Fibroblast of lung (primary cell): ENCODE measurements at regions not wholly inside any gene's neighbourhood (a gene's known extent, or its start where the extent isn't known, plus 50 kb on each side); places are given as distances from the start of the nearest gene placed in this dataset.

Source experiments
- EZH2 ChIP-seq: IDR thresholded peaks from 2 replicates; pipeline ENCODE4 v1.5.1; 2012; ENCODE audit warnings: low read length, control low read depth, mild to moderate bottlenecking; ENCODE audit errors: missing control alignments
- TF ChIP-seq, protein P1 (sequence below), 2 donors: IDR thresholded peaks in 1 of 2; conservative IDR thresholded peaks in 1 of 2; 1 replicate in 1 of 2; 2 replicates in 1 of 2; pipeline ENCODE4 v1.5.1; 2011 to 2012; ENCODE audit warnings: low read length in 2 of 2, control low read depth in 1 of 2, inconsistent platforms in 1 of 2, low read depth in 1 of 2, mild to moderate bottlenecking in 1 of 2

DNA sequence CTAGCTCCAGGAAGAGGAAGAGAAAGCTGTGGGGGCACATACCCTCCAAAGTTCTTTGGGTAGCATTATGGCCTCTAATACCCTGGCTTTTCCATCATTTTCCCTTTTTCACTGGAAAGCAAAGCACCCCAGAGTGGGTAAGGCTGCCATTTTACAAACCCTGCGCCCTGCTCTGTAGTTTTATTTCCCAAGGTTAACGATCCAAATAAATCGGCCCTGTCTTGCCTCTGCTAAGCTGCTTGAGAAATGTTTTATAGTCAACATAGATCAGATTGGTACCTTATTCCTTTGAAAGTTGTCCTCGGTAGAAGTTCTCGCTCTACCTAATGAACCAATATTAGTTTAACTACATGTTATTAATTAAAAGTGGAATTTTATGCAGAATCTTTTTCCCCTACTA is 328.2 kb downstream of the NPIPA8 start:
- TF ChIP-seq, protein P1, sequence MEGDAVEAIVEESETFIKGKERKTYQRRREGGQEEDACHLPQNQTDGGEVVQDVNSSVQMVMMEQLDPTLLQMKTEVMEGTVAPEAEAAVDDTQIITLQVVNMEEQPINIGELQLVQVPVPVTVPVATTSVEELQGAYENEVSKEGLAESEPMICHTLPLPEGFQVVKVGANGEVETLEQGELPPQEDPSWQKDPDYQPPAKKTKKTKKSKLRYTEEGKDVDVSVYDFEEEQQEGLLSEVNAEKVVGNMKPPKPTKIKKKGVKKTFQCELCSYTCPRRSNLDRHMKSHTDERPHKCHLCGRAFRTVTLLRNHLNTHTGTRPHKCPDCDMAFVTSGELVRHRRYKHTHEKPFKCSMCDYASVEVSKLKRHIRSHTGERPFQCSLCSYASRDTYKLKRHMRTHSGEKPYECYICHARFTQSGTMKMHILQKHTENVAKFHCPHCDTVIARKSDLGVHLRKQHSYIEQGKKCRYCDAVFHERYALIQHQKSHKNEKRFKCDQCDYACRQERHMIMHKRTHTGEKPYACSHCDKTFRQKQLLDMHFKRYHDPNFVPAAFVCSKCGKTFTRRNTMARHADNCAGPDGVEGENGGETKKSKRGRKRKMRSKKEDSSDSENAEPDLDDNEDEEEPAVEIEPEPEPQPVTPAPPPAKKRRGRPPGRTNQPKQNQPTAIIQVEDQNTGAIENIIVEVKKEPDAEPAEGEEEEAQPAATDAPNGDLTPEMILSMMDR (conservative IDR thresholded peaks at IDR 0.05 in 1 of 2, IDR thresholded peaks at IDR 0.05 in 1 of 2; ENCODE audit: low read depth in 1 of 2, low read length in 2 of 2): no peak
- no peak for TF ChIP-seq EZH2
